NCI-H2171 treated with DMSO at 0.1 percent for 48 hours (cell line): ENCODE measurements at regions not wholly inside any gene's neighbourhood (a gene's known extent, or its start where the extent isn't known, plus 50 kb on each side); places are given as distances from the start of the nearest gene placed in this dataset.
"Not testable (repeated sequence)": the region's sequence is repeated elsewhere in the genome, so short reads cannot be mapped to it uniquely, and the experiment has no call there.

ENCODE experiments used
- DNase-seq: peaks from one replicate; lab custom pipeline; 2025; lab: John Stamatoyannopoulos, UW

DNA sequence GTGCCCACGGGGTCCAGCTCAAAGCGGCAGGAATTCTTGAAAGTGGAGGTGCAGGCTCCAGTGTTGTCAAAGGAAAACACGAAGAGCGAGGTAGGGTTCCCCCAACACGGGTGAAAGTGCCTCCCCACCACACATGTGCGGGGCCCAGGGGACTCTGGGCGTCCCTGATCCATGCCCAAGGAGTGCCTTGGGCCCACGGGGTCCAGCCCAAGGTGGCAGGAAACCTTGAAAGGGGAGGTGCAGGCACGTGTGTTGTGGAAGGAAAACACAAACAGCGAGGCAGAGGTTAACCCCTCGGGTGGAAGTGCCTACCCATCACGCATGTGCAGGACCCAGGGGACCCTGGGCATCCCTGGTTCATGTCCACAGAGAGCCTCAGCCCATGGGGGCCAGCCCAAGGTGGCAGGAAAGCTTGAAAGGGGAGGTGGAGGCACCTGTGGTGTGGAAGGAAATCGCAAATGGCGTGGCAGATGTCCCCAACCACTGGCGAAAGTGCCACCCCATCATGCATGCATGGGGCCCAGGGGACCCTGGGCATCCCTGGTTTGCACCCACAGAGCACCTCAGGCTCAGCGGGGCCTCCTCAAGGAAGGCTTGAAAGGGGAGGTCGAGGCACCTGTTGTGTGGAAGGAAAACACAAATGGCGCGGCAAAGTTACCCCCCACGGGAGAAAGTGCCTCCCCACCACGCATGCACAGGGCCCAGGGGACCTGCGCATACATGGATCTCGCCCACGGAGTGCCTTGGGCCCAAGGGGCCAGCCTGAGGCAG lies 584.6 kb downstream of the ALG10 start:
- no peak for DNase-seq

- DNase-seq, result no peak
Measured at GRCh38 chr12:34607520-34608195, 585.4 kb downstream of the ALG10 start.

GRCh38 chr12:34613988-34614387 lies 591.7 kb downstream of the ALG10 start:
- DNase-seq, result not testable (repeated sequence)

- DNase-seq, result peak; percentile 25
Measured at GRCh38 chr12:34625116-34625515, 602.8 kb downstream of the ALG10 start.

GRCh38 chr12:34626363-34627157 lies 604.3 kb downstream of the ALG10 start:
- DNase-seq, result no peak
